ENCODE measurements at regions not wholly inside any gene's neighbourhood (a gene's known extent, or its start where the extent isn't known, plus 50 kb on each side); places are given as distances from the start of the nearest gene placed in this dataset.

GRCh38 chr3:74564560-74564959 is 49.9 kb downstream of the CNTN3 start:
- TF ChIP-seq TAF1 (IDR thresholded peaks at IDR 0.05; ENCODE audit: low read depth, low read length): no peak
- no peak for TF ChIP-seq POLR2A (IDR thresholded peaks at IDR 0.05; ENCODE audit: low read depth, low read length)

Measured in GM12891 (cell line).